ENCODE measurements at regions not wholly inside any gene's neighbourhood (a gene's known extent, or its start where the extent isn't known, plus 50 kb on each side); places are given as distances from the start of the nearest gene placed in this dataset.

- no peaks in the 10 kb centered on the region for H3K36me3 ChIP-seq (ENCODE audit: insufficient read depth, low read length)
- no peak for TF ChIP-seq CTCF (conservative IDR thresholded peaks at IDR 0.05; ENCODE audit: low read length)
- TF ChIP-seq EZH2phosphoT487 (IDR thresholded peaks at IDR 0.05; ENCODE audit: borderline replicate concordance, low read depth, low read length): no peak
- intact Hi-C loops (cut with micrococcal nuclease; ENCODE audit: unreplicated experiment): no loop called here
- H4K20me1 ChIP-seq (ENCODE audit: insufficient read depth, low read length): no peaks in the 10 kb centered on the region
- H3K4me3 ChIP-seq (ENCODE audit: low read depth, low read length, poor library complexity, severe bottlenecking): no peak overlapping the region
- H3K4me1 ChIP-seq (ENCODE audit: insufficient read depth, low read length, poor library complexity, severe bottlenecking): no peaks in the 10 kb centered on the region
- H2AFZ ChIP-seq (ENCODE audit: low read length): no peak overlapping the region
- no peaks in the 10 kb centered on the region for H3K9me2 ChIP-seq (ENCODE audit: insufficient read depth, low read length)
- CTCF ChIA-PET (ENCODE audit: unreplicated experiment): no interaction called here
- BruUV-seq (replicated peaks): no TSS peak
- H3K9me3 ChIP-seq (ENCODE audit: low read length): no peaks in the 10 kb centered on the region
- no peak overlapping the region for H3K4me2 ChIP-seq (ENCODE audit: low read length)
- no peaks in the 10 kb centered on the region for H3K79me2 ChIP-seq (ENCODE audit: insufficient read depth, low read depth, low read length)
- H3K27ac ChIP-seq (ENCODE audit: low read depth, low read length, poor library complexity, severe bottlenecking): no peak overlapping the region
- POLR2A ChIA-PET: interaction anchor here (0.9 kb wide), 1 partner anchor 13 kb away, joined by 3 read pairs; no protein-coding TSS in a partner anchor
- no peak for DNase-seq (ENCODE audit: low spot score)
Observed at GRCh38 chr6:121000381-121000780, 333.9 kb downstream of the TBC1D32 start.

- no peak overlapping the region for H3K4me3 ChIP-seq (ENCODE audit: low read depth, low read length, poor library complexity, severe bottlenecking)
- H4K20me1 ChIP-seq (ENCODE audit: insufficient read depth, low read length): no peaks in the 10 kb centered on the region
- H3K9me2 ChIP-seq (ENCODE audit: insufficient read depth, low read length): no peaks in the 10 kb centered on the region
- no peaks in the 10 kb centered on the region for H3K9me3 ChIP-seq (ENCODE audit: low read length)
- no peak overlapping the region for H3K4me2 ChIP-seq (ENCODE audit: low read length)
- TF ChIP-seq EZH2phosphoT487 (IDR thresholded peaks at IDR 0.05; ENCODE audit: borderline replicate concordance, low read depth, low read length) (no peak), CTCF (conservative IDR thresholded peaks at IDR 0.05; ENCODE audit: low read length) (no peak)
- H3K79me2 ChIP-seq (ENCODE audit: insufficient read depth, low read depth, low read length): no peaks in the 10 kb centered on the region
- ChIA-PET CTCF (ENCODE audit: unreplicated experiment) (no interaction called here), POLR2A (interaction anchor here (0.7 kb wide), 1 partner anchor 15 kb away, joined by 4 read pairs; no protein-coding TSS in a partner anchor)
- no peak for DNase-seq (ENCODE audit: low spot score)
- no TSS peak for BruUV-seq (replicated peaks)
- no peak overlapping the region for H3K27ac ChIP-seq (ENCODE audit: low read depth, low read length, poor library complexity, severe bottlenecking)
- H3K36me3 ChIP-seq (ENCODE audit: insufficient read depth, low read length): no peaks in the 10 kb centered on the region
- no peaks in the 10 kb centered on the region for H3K4me1 ChIP-seq (ENCODE audit: insufficient read depth, low read length, poor library complexity, severe bottlenecking)
- H2AFZ ChIP-seq (ENCODE audit: low read length): no peak overlapping the region
- intact Hi-C loops (cut with micrococcal nuclease; ENCODE audit: unreplicated experiment): no loop called here
Observed at GRCh38 chr6:120996340-120996739, 337.9 kb downstream of the TBC1D32 start.

DNA sequence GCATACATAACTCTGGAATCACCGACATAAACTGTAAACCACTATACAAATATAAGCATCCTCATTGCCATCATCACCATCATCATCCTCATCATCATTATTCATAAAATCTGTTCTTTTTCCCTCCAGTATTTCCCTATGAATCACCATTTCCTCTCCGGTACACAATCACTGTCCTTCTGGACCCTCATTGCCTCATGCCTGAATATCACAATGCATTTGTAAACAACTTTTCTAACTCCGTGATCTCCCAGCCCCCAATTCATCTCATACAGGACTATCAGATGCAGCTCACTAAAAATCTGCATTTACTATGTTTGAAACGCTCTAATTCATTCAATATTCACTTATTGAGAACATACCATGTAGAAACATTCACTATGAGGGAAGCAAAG lies 339.7 kb downstream of the TBC1D32 start:
- BruUV-seq (replicated peaks): no TSS peak
- POLR2A ChIA-PET: no interaction called here
- H2AFZ ChIP-seq (ENCODE audit: low read length): no peak overlapping the region

More for the DNA sequence above, 339.7 kb downstream of the TBC1D32 start:
- Histone ChIP-seq H3K36me3 (ENCODE audit: insufficient read depth, low read length) (no peaks in the 10 kb centered on the region), H4K20me1 (ENCODE audit: insufficient read depth, low read length) (no peaks in the 10 kb centered on the region), H3K9me2 (ENCODE audit: insufficient read depth, low read length) (no peaks in the 10 kb centered on the region), H3K79me2 (ENCODE audit: insufficient read depth, low read depth, low read length) (no peaks in the 10 kb centered on the region), H3K4me3 (ENCODE audit: low read depth, low read length, poor library complexity, severe bottlenecking) (no peak overlapping the region), H3K4me1 (ENCODE audit: insufficient read depth, low read length, poor library complexity, severe bottlenecking) (no peaks in the 10 kb centered on the region), H3K27ac (ENCODE audit: low read depth, low read length, poor library complexity, severe bottlenecking) (no peak overlapping the region), H3K9me3 (ENCODE audit: low read length) (no peaks in the 10 kb centered on the region), H3K4me2 (ENCODE audit: low read length) (no peak overlapping the region)
- TF ChIP-seq CTCF (conservative IDR thresholded peaks at IDR 0.05; ENCODE audit: low read length) (no peak), EZH2phosphoT487 (IDR thresholded peaks at IDR 0.05; ENCODE audit: borderline replicate concordance, low read depth, low read length) (no peak)
- intact Hi-C loops (cut with micrococcal nuclease; ENCODE audit: unreplicated experiment): no loop called here
- CTCF ChIA-PET (ENCODE audit: unreplicated experiment): no interaction called here
- DNase-seq (ENCODE audit: low spot score): no peak
